SK-N-SH (cell line): ENCODE measurements at regions not wholly inside any gene's neighbourhood (a gene's known extent, or its start where the extent isn't known, plus 50 kb on each side); places are given as distances from the start of the nearest gene placed in this dataset.

Experiments used
- CHD2 ChIP-seq: fragments of 150-350 bp; IDR thresholded peaks from 2 replicates; pipeline ENCODE4 v1.6.1; 2018; ENCODE audit warnings: low read length; ENCODE audit not compliant: partially characterized antibody
- EZH2phosphoT487 ChIP-seq: fragments of 200-600 bp; sonication (generic); IDR thresholded peaks from 2 replicates; pipeline ENCODE4 v1.6.1; 2017; ENCODE audit warnings: low read depth, mixed run types, mild to moderate bottlenecking, antibody characterized with exemption, moderate library complexity, borderline replicate concordance
- FOXM1 ChIP-seq: IDR thresholded peaks from 2 replicates; pipeline ENCODE4 v1.4.0; 2012; ENCODE audit warnings: low read depth, mild to moderate bottlenecking
- GATA2 ChIP-seq: sonication (generic); formaldehyde crosslinking; IDR thresholded peaks from 2 replicates; pipeline ENCODE4 v1.5.0; 2020; ENCODE audit warnings: mild to moderate bottlenecking, missing genetic modification reagents
- MAX ChIP-seq: IDR thresholded peaks from 2 replicates; pipeline ENCODE4 v1.4.0; 2012; ENCODE audit warnings: low read depth
- NFIC ChIP-seq: IDR thresholded peaks from 2 replicates; pipeline ENCODE4 v1.4.0; 2012; ENCODE audit warnings: borderline replicate concordance
- POLR2AphosphoS5 ChIP-seq: IDR thresholded peaks from 2 replicates; pipeline ENCODE4 v1.6.1; 2012; ENCODE audit warnings: low read depth, low read length
- RAD21 ChIP-seq: IDR thresholded peaks from 2 replicates; pipeline ENCODE4 v1.6.1; 2012; ENCODE audit warnings: mild to moderate bottlenecking, low read length
- RXRA ChIP-seq: IDR thresholded peaks from 2 replicates; pipeline ENCODE4 v1.4.0; 2012; ENCODE audit warnings: low read depth, mild to moderate bottlenecking, borderline replicate concordance
- SIN3A ChIP-seq: IDR thresholded peaks from 2 replicates; pipeline ENCODE4 v1.6.1; 2012; ENCODE audit warnings: low read depth, mild to moderate bottlenecking, low read length, moderate library complexity, borderline replicate concordance
- TAF1 ChIP-seq: IDR thresholded peaks from 2 replicates; pipeline ENCODE4 v1.6.1; 2012; ENCODE audit warnings: low read depth, mild to moderate bottlenecking, low read length, moderate library complexity, borderline replicate concordance
- YY1 ChIP-seq: IDR thresholded peaks from 2 replicates; pipeline ENCODE4 v1.4.0; 2012; ENCODE audit warnings: low read depth, mild to moderate bottlenecking
- TF ChIP-seq, protein P1 (sequence below): fragments of 200-600 bp; sonication (generic); IDR thresholded peaks from 2 replicates; pipeline ENCODE4 v1.6.1; 2017; ENCODE audit warnings: antibody characterized with exemption, mild to moderate bottlenecking, moderate library complexity
- TF ChIP-seq, protein P2 (sequence below): fragments of 150-350 bp; IDR thresholded peaks from 2 replicates; pipeline ENCODE4 v1.6.1; 2017; ENCODE audit warnings: antibody characterized with exemption, low read length, low read depth, borderline replicate concordance

GRCh38 chr2:120450196-120450820 lies 104.4 kb downstream of the INHBB start:
- TF ChIP-seq, protein P1, sequence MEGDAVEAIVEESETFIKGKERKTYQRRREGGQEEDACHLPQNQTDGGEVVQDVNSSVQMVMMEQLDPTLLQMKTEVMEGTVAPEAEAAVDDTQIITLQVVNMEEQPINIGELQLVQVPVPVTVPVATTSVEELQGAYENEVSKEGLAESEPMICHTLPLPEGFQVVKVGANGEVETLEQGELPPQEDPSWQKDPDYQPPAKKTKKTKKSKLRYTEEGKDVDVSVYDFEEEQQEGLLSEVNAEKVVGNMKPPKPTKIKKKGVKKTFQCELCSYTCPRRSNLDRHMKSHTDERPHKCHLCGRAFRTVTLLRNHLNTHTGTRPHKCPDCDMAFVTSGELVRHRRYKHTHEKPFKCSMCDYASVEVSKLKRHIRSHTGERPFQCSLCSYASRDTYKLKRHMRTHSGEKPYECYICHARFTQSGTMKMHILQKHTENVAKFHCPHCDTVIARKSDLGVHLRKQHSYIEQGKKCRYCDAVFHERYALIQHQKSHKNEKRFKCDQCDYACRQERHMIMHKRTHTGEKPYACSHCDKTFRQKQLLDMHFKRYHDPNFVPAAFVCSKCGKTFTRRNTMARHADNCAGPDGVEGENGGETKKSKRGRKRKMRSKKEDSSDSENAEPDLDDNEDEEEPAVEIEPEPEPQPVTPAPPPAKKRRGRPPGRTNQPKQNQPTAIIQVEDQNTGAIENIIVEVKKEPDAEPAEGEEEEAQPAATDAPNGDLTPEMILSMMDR, result no peak
- no peak for TF ChIP-seq SIN3A
- TF ChIP-seq MAX, result no peak
- TF ChIP-seq CHD2, result no peak
- no peak for TF ChIP-seq GATA2
- TF ChIP-seq FOXM1, result no peak
- no peak for TF ChIP-seq RXRA
- TF ChIP-seq TAF1, result no peak
- TF ChIP-seq NFIC, result no peak
- TF ChIP-seq RAD21, result no peak
- TF ChIP-seq, protein P2, sequence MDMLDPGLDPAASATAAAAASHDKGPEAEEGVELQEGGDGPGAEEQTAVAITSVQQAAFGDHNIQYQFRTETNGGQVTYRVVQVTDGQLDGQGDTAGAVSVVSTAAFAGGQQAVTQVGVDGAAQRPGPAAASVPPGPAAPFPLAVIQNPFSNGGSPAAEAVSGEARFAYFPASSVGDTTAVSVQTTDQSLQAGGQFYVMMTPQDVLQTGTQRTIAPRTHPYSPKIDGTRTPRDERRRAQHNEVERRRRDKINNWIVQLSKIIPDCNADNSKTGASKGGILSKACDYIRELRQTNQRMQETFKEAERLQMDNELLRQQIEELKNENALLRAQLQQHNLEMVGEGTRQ, result no peak
- no peak for TF ChIP-seq POLR2AphosphoS5
- no peak for TF ChIP-seq YY1
- no peak for TF ChIP-seq EZH2phosphoT487
